GM21390 (cell line): ENCODE measurements at regions not wholly inside any gene's neighbourhood (a gene's known extent, or its start where the extent isn't known, plus 50 kb on each side); places are given as distances from the start of the nearest gene placed in this dataset.

Experiments used
- ATAC-seq: cut with Tn5 transposase; IDR thresholded peaks from one replicate; pipeline ENCODE4 v1.9.1; 2021; ENCODE audit not compliant: unreplicated experiment

DNA sequence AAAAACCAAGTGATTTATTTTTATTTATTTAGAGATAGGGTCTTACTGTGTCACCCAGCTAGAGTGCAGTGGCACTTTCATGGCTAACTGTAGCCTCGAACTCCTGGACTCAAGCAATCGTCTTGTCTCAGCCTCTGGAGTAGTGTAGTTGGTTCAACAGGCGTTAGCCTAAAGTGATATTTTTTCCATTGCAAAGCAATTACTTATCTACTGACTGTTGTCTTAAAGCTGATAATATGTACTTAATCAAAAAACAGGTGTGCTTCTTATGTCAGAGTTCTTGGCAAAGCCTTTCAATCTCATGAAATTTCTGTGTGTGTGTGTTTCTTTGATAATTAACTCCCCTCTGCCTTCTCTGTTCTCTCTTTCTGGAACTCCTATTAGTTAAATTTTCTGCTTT lies 62.4 kb upstream of the DUSP10 start:
- no peak for ATAC-seq

GRCh38 chr1:221801773-221802516 lies 60.1 kb upstream of the DUSP10 start:
- ATAC-seq = no peak

GRCh38 chr1:221801251-221801661 lies 59.4 kb upstream of the DUSP10 start:
- ATAC-seq = no peak

DNA sequence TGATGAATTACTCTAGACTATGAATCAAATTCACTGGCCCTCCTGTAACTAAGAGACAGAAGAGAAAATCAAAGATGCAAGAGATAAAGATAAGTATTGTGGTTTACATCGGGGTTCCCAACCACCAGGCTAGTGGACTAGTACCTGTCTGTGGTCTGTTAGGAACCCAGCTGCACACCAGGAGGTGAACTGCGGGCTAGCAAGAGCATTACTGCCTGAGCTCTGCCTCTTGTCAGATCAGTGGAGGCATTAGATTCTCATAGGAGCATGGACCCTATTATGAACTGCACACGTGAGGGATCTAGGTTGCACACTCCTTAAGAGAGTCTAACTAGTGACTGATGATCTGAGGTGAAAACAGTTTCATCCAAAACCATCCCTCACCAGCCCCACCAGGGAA lies 58.9 kb upstream of the DUSP10 start:
- no peak for ATAC-seq

DNA sequence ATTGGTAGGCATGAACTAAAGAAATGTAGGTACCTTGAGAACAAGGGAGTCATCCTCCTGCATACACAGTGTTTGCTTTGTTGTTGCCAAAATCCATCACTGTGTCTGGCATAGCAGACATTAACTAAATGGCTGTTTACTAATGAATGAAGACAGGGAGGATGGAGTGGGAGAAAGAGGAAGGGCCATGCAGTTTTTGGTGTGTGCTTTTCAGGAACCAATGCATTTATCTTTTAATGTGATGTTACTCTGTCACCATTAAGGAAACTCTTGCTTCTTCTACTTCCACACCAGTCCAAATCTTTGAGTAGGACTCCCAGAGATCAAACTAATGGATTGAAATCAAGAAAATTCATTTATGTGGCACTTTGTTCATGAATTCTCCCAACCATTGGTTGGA lies 55.6 kb upstream of the DUSP10 start:
- no peak for ATAC-seq

DNA sequence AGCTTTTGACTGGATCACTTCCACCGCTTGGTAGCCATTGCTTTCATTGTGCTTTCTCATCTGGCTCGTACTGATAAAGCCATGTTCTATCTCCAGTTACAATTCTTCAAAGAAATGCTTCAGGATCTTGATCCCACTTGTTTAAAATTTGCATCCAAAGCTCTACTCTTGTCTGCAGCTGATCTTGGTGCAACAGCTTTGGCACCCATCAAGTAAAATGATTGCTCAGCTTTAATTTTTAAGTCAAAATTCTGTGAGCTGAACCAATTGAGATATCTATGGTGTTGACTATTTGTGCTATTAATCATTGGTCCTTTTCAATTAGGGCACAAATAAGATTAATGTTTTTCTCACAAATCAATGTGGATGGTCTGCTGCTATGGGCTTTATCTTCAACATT lies 54.8 kb upstream of the DUSP10 start:
- no peak for ATAC-seq

DNA sequence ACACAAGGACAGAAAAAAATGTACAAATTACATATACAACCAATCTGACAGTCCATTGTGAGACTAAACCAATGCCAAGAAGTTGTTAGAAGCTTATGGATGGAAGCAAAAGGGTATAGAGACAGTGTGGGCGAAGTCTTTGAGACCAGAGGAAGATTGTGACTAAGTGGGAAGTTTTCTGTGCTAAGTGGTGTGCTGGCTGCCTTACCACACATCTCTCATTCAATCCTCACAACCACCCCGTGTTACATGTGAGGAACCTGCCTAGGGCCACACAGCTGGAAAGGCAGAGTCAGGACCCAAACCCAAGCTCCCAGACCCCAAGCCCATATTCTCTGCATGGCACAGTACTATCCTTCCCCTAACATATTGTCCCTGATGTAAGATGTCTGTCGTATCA lies 53.5 kb upstream of the DUSP10 start:
- no peak for ATAC-seq

DNA sequence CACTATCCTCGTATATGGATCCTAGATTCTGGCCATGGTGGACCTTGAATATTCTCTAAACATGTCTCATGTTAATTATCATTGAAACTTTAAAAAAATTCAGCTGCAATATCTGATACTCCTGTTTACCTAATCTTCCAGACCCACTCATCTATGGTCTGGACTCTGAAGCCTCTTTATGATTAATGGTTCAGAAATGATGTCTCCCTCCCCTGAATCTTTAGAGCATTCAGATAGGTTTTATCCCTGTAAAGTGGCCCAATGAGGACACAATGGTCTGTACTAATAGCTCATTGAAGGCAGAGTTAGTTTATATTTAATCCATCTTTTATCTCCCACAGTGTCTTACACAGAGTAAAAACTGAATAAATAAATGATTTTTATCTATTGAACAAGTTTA lies 53.0 kb upstream of the DUSP10 start:
- no peak for ATAC-seq

DNA sequence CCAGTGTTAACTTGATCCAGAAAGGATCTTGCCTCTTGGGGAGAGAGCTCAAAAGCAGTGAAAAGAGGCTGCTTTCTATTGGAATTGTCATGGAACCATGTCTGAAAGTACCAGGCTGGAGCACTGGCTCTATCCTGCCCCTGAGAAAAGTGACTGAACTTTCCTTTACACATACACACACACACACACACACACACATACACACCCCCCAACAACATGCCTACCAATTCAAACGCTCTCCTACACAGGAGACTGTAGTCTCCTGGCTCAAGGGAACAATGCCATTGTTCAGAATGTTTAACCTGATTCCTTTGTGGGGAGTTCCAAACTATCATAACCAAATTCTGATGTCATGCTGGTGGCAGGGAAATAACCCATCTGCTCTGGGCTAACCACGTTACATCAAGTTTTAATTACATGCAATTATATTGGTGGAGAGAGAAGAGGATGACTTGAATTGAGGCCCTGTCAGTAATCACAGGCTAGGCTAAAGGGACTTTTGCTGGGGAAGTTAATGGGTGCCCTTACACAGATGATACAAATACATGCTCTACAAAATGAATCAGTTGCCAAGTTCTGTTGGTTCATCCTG lies 52.3 kb upstream of the DUSP10 start:
- ATAC-seq = peak; percentile 36

DNA sequence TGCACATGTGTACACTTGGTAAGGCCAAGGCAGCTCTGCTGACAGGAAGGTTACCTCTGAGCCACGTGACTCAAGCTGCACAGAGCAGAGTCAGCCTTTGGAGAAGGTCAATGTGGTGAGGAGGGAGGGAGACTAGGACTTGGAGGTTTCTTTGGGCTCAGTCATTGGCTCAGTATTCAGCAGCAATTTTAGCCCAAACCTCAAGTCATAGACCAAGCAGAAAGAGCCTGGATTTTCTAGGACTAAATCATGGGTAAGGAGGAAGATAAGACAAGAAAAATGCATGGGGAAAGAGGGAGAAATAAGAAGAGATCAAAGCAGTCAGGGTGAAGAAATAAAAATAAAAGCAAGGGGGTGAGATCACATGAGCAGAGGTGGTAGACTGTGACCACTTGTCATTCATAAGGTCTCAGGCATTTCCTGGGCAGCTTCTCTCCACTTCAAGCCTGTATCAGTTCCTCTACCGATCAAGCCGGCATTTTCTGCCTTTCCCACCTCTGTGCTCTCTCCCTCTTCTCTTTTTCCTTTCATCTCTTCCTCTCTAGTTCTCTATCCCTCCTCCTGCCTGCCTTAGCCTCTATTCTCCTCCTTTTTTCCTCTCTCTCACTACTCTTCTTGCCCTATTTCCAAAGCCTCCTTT lies 51.7 kb upstream of the DUSP10 start:
- peak; percentile 83 for ATAC-seq

- ATAC-seq = no peak
Measured at GRCh38 chr1:221791846-221792245, 50.0 kb upstream of the DUSP10 start.
